ENCODE measurements at regions not wholly inside any gene's neighbourhood (a gene's known extent, or its start where the extent isn't known, plus 50 kb on each side); places are given as distances from the start of the nearest gene placed in this dataset.

- Histone ChIP-seq H3K79me2 (ENCODE audit: control insufficient read depth, insufficient read depth, low read length) (no peaks in the 10 kb centered on the region), H3K9ac (ENCODE audit: control insufficient read depth, extremely low read depth, insufficient read depth, low read length) (no peak overlapping the region), H3K4me1 (ENCODE audit: control insufficient read depth, extremely low read depth, insufficient read depth, low read length) (no peaks in the 10 kb centered on the region), H4K20me1 (ENCODE audit: control insufficient read depth, extremely low read depth, insufficient read depth, low read length) (no peaks in the 10 kb centered on the region), H3K9me1 (ENCODE audit: control insufficient read depth, extremely low read depth, insufficient read depth, low read length) (no peaks in the 10 kb centered on the region), H3K27ac (ENCODE audit: control insufficient read depth, insufficient read depth, low read length) (no peak overlapping the region), H3K27me3 (ENCODE audit: control insufficient read depth, extremely low read depth, insufficient read depth, low read length) (no peaks in the 10 kb centered on the region), H3K4me2 (ENCODE audit: control insufficient read depth, extremely low read depth, insufficient read depth, low read depth, low read length) (no peak overlapping the region), H3K9me3 (ENCODE audit: control insufficient read depth, low read depth, low read length) (no peaks in the 10 kb centered on the region), H2AFZ (ENCODE audit: control insufficient read depth, low read length) (no peak overlapping the region), H3K36me3 (ENCODE audit: control insufficient read depth in 2 of 2, extremely low read depth in 1 of 2, insufficient read depth in 2 of 2, low read length in 2 of 2) (no peaks in the 10 kb centered on the region), H3K4me3 (ENCODE audit: control insufficient read depth in 2 of 3, extremely low read depth in 1 of 3, insufficient read depth in 2 of 3, low read depth in 1 of 3, low read length in 3 of 3) (no peak overlapping the region)
- dilution Hi-C loops (cut with MboI; ENCODE audit: extremely low pct_ligation_motif_present, low sequenced_read_pairs), result no loop called here
- FAIRE-seq (no peak), DNase-seq (ENCODE audit: low read depth, low spot score) (no peak)
- no peak for TF ChIP-seq EZH2 (IDR thresholded peaks at IDR 0.05; ENCODE audit: low read length)
- TF ChIP-seq CTCF (optimal IDR thresholded peaks at IDR 0.05 in 1 of 3, IDR thresholded peaks at IDR 0.05 in 1 of 3, conservative IDR thresholded peaks at IDR 0.05 in 1 of 3; ENCODE audit: extremely low read depth in 1 of 3, insufficient read depth in 2 of 3, low read length in 3 of 3), result no peak
Observed at GRCh38 chr6:153367021-153367420, 235.9 kb upstream of the RGS17 start.

GRCh38 chr6:153357391-153357790 lies 226.3 kb upstream of the RGS17 start:
- Histone ChIP-seq H3K36me3 (ENCODE audit: control insufficient read depth in 2 of 2, extremely low read depth in 1 of 2, insufficient read depth in 2 of 2, low read length in 2 of 2) (no peaks in the 10 kb centered on the region), H3K4me3 (ENCODE audit: control insufficient read depth in 2 of 3, extremely low read depth in 1 of 3, insufficient read depth in 2 of 3, low read depth in 1 of 3, low read length in 3 of 3) (no peak overlapping the region), H3K9ac (ENCODE audit: control insufficient read depth, extremely low read depth, insufficient read depth, low read length) (no peak overlapping the region), H3K9me3 (ENCODE audit: control insufficient read depth, low read depth, low read length) (no peaks in the 10 kb centered on the region), H3K4me2 (ENCODE audit: control insufficient read depth, extremely low read depth, insufficient read depth, low read depth, low read length) (no peak overlapping the region), H3K9me1 (ENCODE audit: control insufficient read depth, extremely low read depth, insufficient read depth, low read length) (no peaks in the 10 kb centered on the region), H3K27me3 (ENCODE audit: control insufficient read depth, extremely low read depth, insufficient read depth, low read length) (no peaks in the 10 kb centered on the region), H3K79me2 (ENCODE audit: control insufficient read depth, insufficient read depth, low read length) (no peaks in the 10 kb centered on the region), H3K27ac (ENCODE audit: control insufficient read depth, insufficient read depth, low read length) (no peak overlapping the region), H2AFZ (ENCODE audit: control insufficient read depth, low read length) (no peak overlapping the region), H4K20me1 (ENCODE audit: control insufficient read depth, extremely low read depth, insufficient read depth, low read length) (no peaks in the 10 kb centered on the region), H3K4me1 (ENCODE audit: control insufficient read depth, extremely low read depth, insufficient read depth, low read length) (no peaks in the 10 kb centered on the region)
- FAIRE-seq (no peak), DNase-seq (ENCODE audit: low read depth, low spot score) (no peak)
- TF ChIP-seq EZH2 (IDR thresholded peaks at IDR 0.05; ENCODE audit: low read length), result no peak
- TF ChIP-seq CTCF (optimal IDR thresholded peaks at IDR 0.05 in 1 of 3, IDR thresholded peaks at IDR 0.05 in 1 of 3, conservative IDR thresholded peaks at IDR 0.05 in 1 of 3; ENCODE audit: extremely low read depth in 1 of 3, insufficient read depth in 2 of 3, low read length in 3 of 3), result no peak
- dilution Hi-C loops (cut with MboI; ENCODE audit: extremely low pct_ligation_motif_present, low sequenced_read_pairs), result no loop called here

Data from keratinocyte (primary cell).